GM18907 (cell line): ENCODE measurements at regions not wholly inside any gene's neighbourhood (a gene's known extent, or its start where the extent isn't known, plus 50 kb on each side); places are given as distances from the start of the nearest gene placed in this dataset.

ENCODE experiments used
- ATAC-seq: cut with Tn5 transposase; IDR thresholded peaks from one replicate; pipeline ENCODE4 v1.9.1; 2021; ENCODE audit warnings: mild to moderate bottlenecking, moderate library complexity; ENCODE audit not compliant: unreplicated experiment

GRCh38 chr9:89554307-89555035 lies 50.3 kb upstream of the GADD45G start:
- no peak for ATAC-seq

DNA sequence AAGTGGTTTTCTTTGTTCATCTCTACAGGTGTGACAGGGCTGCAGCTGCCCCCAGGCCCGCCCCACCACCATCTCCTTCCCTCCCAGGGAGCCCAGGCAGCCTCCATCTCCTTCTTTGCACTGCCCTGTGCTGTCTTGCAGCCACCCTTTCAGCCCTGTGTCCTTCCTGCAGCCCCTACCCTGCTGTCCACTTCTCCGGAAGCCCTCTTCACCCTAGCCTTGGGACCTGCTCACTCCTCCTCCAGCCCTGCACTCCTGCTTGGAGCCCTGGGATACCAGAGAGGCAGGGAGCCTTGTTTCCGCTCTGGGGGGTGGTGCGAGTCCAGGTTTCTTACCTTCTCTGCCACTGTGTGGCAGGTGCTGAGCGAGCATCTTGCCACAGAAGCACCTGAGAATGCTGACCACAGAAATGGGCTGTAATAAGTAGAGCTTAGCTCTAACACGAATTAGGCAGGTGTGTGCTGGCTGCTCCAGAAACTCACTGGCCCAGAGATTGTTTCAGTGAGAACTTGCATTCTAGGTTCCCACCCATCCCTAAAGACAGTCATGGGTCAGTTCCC lies 51.3 kb upstream of the GADD45G start:
- no peak for ATAC-seq

DNA sequence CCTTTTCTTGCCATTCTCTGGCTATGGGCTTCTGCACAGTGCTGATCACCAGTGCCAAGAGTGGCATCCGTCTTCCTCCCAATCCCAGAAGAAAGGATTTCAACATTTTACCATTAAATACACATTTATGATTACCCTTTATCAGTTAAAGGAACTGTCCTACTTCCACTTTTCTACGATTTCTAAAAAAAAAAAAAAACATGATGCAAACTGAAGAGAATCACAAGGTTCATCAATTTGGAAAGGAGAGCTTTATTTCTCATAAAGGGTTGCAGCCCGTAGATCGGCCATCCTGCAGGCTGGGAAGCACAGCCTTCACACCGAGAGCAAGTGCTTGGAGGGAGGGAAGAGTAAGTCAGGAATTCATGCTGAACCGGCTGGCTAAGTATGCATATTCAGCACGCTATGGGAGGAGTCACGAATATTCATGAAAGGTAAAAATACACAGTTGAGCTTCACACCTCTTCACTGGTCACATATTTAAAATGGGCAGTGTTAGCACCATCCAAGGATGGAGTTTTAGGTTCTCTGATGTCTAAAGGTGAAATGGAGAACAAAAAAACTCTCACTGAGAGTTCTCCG lies 52.5 kb upstream of the SEMA4D start:
- no peak for ATAC-seq

- ATAC-seq = peak; percentile 90
These were observed 51.2 kb upstream of the SEMA4D start for GRCh38 chr9:89549031-89549644.

GRCh38 chr9:89548071-89548638 lies 50.2 kb upstream of the SEMA4D start:
- ATAC-seq = no peak
